ENCODE measurements at regions not wholly inside any gene's neighbourhood (a gene's known extent, or its start where the extent isn't known, plus 50 kb on each side); places are given as distances from the start of the nearest gene placed in this dataset.

DNA sequence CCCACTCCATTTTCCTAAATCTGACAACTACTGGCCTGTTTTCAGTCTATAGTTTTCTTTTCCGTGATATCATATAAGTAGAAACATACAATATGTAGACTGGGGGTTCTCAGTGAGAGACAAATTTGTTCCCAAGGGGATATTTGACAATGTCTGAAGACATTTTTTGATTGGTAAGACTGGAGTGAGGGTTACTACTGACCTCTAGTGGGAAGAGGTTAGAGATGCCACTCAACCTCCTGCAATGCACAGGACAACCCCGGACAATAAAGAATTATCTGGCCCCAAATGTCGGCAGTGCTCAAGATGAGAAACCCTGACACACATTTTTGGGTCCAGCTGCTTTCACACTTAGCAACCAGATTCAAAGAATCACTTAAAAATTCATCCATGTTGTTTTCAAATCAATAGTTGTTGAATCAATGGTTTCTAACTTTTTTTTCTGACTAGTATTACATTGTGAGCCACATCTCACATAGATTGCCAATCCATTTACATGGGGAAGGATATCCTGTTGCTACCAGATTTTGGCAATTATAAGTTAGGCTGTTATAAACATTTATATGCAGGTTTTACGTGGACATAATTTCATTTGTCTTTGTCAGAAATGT lies 307.1 kb downstream of the RPL10L start:
- TF ChIP-seq, protein P1, sequence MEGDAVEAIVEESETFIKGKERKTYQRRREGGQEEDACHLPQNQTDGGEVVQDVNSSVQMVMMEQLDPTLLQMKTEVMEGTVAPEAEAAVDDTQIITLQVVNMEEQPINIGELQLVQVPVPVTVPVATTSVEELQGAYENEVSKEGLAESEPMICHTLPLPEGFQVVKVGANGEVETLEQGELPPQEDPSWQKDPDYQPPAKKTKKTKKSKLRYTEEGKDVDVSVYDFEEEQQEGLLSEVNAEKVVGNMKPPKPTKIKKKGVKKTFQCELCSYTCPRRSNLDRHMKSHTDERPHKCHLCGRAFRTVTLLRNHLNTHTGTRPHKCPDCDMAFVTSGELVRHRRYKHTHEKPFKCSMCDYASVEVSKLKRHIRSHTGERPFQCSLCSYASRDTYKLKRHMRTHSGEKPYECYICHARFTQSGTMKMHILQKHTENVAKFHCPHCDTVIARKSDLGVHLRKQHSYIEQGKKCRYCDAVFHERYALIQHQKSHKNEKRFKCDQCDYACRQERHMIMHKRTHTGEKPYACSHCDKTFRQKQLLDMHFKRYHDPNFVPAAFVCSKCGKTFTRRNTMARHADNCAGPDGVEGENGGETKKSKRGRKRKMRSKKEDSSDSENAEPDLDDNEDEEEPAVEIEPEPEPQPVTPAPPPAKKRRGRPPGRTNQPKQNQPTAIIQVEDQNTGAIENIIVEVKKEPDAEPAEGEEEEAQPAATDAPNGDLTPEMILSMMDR (conservative IDR thresholded peaks at IDR 0.05; ENCODE audit: low read length) = peak; percentile 81
- no peak for TF ChIP-seq EZH2phosphoT487 (IDR thresholded peaks at IDR 0.05; ENCODE audit: borderline replicate concordance, low read depth, low read length)
